OCI-LY7 (cell line): ENCODE measurements at regions not wholly inside any gene's neighbourhood (a gene's known extent, or its start where the extent isn't known, plus 50 kb on each side); places are given as distances from the start of the nearest gene placed in this dataset.

Source experiments
- EZH2phosphoT487 ChIP-seq: fragments of 200-600 bp; sonication (generic); IDR thresholded peaks from 2 replicates; pipeline ENCODE4 v1.6.1; 2018; ENCODE audit warnings: low read depth, borderline replicate concordance, mild to moderate bottlenecking, mixed run types, antibody characterized with exemption, low read length, moderate library complexity, mixed read lengths
- TF ChIP-seq, protein P1 (sequence below): fragments of 200-600 bp; sonication (generic); conservative IDR thresholded peaks from 2 replicates; pipeline ENCODE4 v1.5.1; 2014; ENCODE audit warnings: mild to moderate bottlenecking, antibody characterized with exemption, low read length, moderate library complexity, mixed read lengths

DNA sequence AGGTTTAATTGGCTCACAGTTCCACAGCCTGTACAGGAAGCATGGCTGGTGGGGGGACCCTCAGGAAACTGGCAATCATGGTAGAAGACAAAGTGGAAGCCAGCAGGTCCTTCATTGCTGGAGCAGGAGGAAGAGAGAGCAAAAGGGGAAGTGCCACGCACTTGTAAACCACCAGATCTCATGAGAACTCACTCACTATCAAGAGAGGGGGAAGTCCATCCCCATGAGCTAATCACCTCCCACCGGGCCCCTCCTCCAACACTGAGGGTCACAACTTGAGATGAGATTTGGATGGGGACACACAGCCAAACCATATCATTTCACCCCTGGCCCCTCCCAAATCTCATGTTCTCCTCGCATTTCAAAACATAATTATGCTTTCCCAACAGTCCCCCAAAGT is 171.9 kb upstream of the CACNA2D1 start:
- TF ChIP-seq, protein P1, sequence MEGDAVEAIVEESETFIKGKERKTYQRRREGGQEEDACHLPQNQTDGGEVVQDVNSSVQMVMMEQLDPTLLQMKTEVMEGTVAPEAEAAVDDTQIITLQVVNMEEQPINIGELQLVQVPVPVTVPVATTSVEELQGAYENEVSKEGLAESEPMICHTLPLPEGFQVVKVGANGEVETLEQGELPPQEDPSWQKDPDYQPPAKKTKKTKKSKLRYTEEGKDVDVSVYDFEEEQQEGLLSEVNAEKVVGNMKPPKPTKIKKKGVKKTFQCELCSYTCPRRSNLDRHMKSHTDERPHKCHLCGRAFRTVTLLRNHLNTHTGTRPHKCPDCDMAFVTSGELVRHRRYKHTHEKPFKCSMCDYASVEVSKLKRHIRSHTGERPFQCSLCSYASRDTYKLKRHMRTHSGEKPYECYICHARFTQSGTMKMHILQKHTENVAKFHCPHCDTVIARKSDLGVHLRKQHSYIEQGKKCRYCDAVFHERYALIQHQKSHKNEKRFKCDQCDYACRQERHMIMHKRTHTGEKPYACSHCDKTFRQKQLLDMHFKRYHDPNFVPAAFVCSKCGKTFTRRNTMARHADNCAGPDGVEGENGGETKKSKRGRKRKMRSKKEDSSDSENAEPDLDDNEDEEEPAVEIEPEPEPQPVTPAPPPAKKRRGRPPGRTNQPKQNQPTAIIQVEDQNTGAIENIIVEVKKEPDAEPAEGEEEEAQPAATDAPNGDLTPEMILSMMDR = no peak
- no peak for TF ChIP-seq EZH2phosphoT487
